ENCODE measurements at regions not wholly inside any gene's neighbourhood (a gene's known extent, or its start where the extent isn't known, plus 50 kb on each side); places are given as distances from the start of the nearest gene placed in this dataset.
"Not testable (repeated sequence)": the region's sequence is repeated elsewhere in the genome, so short reads cannot be mapped to it uniquely, and the experiment has no call there.

DNA sequence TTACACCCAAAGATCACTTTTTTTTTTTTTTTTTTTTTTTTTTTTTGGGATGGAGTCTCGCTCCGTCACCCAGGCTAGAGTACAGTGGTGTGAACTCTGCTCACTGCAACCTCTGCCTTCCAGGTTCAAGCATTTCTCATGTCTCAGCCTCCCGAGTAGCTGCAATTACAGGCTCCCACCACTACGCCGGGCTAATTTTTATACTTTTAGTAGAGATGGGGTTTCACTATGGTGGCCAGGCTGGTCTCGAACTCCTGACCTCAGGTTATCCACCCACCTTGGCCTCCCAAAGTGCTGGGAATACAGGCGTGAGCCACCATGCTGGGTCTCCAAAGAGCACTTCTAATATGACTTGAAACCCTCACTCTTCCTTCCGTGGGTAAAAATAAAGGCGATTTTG is 152.2 kb upstream of the SPACA7 start:
- intact Hi-C loops (cut with micrococcal nuclease); H3K4me3 Mint-ChIP-seq; H3K36me3 Mint-ChIP-seq (ENCODE audit: low read depth); DNase-seq; H3K9me3 Mint-ChIP-seq; H3K4me1 Mint-ChIP-seq; H3K27ac Mint-ChIP-seq; H3K27me3 Mint-ChIP-seq: not testable (repeated sequence)

DNA sequence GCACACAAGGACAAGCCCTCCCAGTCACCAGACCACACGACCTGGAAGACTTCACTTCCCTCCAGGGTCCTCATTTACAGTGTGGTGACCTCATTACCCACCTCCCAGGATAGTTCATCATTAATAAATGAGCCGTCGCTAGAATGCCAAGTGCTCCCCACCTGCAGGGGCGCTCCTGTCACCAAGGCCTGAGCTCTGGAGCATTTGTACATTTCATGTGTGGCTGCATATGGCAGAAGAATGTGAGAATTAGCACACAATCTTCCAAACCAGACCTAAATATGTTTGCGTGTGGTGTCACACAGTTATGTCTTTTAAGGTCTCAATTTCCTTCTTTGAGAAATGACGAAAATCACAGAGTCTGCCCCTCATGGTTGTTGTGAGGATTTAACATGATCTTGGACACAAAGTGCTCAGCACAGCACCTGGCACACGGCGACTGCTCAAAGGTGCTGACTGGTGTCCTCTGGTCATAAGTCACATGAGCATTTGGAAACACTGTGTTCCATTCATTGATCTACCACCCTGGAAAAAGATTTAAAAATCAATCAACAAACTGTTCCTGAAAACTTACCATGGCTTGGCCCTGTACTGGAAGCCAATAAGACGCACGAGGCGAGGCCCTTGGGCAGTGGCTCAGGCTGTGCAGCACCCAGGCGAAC is 150.6 kb upstream of the SPACA7 start:
- H3K36me3 Mint-ChIP-seq (ENCODE audit: low read depth), result no peaks in the 10 kb centered on the region
- no peak overlapping the region for H3K4me3 Mint-ChIP-seq
- no peak overlapping the region for H3K27ac Mint-ChIP-seq
- intact Hi-C loops (cut with micrococcal nuclease), result no loop called here
- H3K4me1 Mint-ChIP-seq, result no peaks in the 10 kb centered on the region
- no peak for DNase-seq
- H3K27me3 Mint-ChIP-seq, result no peaks in the 10 kb centered on the region
- H3K9me3 Mint-ChIP-seq, result no peaks in the 10 kb centered on the region

DNA sequence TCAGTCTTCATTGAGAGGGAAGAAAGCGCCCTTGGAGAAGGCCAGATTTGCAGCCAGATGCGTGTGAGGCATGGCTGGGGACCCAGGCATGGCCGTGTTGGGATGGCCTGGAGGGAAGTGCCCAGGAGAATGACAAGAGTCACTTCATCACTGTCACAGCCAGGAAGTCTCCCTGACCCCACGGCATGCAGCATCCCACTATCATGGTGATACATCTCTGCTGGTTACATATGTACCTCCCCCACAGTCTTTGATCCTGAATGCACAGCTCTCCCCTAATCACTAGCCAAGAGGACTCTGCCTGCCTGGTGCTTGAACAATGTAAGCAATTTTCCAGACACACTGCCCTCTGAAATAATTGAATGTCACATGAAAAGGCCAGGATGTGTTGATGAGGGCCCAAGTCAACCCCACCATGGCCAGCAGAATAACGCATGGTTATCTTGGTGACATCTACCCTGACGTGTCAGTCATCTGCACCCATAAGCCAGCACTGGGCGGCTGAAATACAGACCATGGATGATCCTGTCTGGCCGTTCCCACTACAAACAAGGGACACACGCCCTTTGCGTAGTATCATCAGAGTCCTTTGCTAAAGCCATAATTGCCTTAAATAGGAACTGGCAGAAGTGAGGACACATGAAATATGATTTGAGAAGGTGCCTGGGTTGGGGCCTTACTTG is 149.7 kb upstream of the SPACA7 start:
- H3K4me3 Mint-ChIP-seq, result no peak overlapping the region
- no peaks in the 10 kb centered on the region for H3K27me3 Mint-ChIP-seq
- no peaks in the 10 kb centered on the region for H3K4me1 Mint-ChIP-seq
- no peaks in the 10 kb centered on the region for H3K9me3 Mint-ChIP-seq
- no peak overlapping the region for H3K27ac Mint-ChIP-seq
- DNase-seq, result no peak
- intact Hi-C loops (cut with micrococcal nuclease), result no loop called here
- no peaks in the 10 kb centered on the region for H3K36me3 Mint-ChIP-seq (ENCODE audit: low read depth)

DNA sequence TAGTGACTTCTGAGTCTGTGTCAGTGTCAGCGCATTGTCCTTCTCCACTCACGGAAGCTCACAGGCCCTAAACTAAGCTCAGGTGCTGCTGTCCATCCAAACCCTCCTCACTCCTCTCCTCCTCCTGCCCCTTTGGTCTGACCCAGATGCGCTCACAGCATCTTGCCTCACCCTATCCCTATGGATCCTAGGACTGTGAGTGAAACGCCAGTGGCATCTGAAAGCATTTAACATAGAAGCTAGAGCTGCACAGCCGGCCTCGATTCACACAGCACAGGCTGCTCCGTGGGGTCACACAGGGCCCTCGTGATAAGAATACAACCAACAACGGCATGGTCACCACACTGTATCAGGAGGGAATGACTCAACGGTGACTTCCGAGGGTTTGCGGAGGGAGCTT is 149.1 kb upstream of the SPACA7 start:
- Mint-ChIP-seq H3K4me3 (no peak overlapping the region), H3K9me3 (no peaks in the 10 kb centered on the region), H3K27ac (no peak overlapping the region), H3K36me3 (ENCODE audit: low read depth) (no peaks in the 10 kb centered on the region), H3K27me3 (no peaks in the 10 kb centered on the region), H3K4me1 (no peaks in the 10 kb centered on the region)
- intact Hi-C loops (cut with micrococcal nuclease), result no loop called here
- no peak for DNase-seq

DNA sequence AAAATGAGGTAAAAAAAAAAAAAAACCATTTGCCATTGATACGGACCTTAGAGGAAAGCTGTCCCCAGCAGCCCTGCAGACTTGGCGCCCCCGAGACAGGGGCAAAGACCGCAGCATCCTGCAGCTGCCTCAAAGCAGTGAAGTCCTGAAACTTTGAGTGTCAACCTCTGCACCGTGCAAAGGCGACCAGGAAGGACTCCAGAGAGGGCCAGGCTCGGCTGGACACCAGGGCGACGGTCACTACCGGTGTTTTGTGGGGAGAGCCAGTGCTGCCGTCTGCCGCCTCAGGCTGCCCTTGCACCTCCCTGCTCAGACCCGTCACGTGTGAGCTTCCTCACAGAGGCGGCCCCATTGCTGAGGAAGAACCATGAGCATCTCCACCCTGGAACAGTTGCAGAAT is 146.7 kb upstream of the SPACA7 start:
- H3K4me3 Mint-ChIP-seq, result no peak overlapping the region
- no peaks in the 10 kb centered on the region for H3K4me1 Mint-ChIP-seq
- DNase-seq, result no peak
- no peaks in the 10 kb centered on the region for H3K27me3 Mint-ChIP-seq
- H3K27ac Mint-ChIP-seq, result no peak overlapping the region
- intact Hi-C loops (cut with micrococcal nuclease), result no loop called here
- H3K36me3 Mint-ChIP-seq (ENCODE audit: low read depth), result no peaks in the 10 kb centered on the region
- H3K9me3 Mint-ChIP-seq, result no peaks in the 10 kb centered on the region

DNA sequence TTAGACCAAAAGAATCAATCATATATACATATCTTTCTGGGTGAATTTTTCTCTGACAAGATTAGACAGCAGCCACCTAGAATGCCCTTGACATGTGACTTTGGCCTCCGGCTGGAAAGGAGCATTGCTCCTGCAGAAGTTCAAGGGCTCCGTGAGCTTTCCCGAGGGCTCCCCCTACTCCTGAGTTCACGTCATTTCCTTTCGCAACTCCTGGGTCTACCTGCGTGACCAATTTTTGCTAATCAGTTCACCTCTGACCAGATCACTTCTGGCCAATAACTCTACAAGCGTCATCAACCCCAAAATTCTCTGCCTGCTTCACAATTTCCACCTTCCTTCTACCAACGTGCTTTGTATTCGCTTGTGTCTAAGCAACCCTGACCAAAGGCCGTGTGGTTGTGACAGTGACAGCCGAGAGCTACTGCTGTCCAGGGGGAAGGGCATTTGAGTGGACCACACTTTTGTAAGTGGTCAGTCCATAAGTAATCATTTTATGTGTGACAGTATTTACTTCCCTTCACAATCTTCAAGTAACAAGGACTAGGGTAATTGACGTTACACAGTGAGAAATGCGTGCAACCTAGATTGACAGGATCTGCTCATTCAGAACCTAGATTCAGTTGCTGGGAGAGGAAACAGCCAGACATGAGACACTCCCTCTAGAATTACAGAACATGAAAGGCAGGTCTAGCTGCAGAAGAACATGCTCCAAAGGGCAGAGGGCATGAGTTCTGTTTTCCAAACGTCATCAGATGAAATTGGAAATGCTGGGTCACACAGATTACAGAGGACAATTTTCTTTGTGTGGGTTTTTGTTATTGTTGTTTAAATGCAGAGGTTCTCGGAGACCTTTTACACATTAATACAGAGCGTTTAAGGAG is 145.9 kb upstream of the SPACA7 start:
- H3K36me3 Mint-ChIP-seq (ENCODE audit: low read depth), result no peaks in the 10 kb centered on the region
- H3K4me1 Mint-ChIP-seq, result no peaks in the 10 kb centered on the region
- H3K27ac Mint-ChIP-seq, result no peak overlapping the region
- DNase-seq, result no peak
- no peak overlapping the region for H3K4me3 Mint-ChIP-seq
- no peaks in the 10 kb centered on the region for H3K27me3 Mint-ChIP-seq
- H3K9me3 Mint-ChIP-seq, result no peaks in the 10 kb centered on the region
- intact Hi-C loops (cut with micrococcal nuclease), result no loop called here

DNA sequence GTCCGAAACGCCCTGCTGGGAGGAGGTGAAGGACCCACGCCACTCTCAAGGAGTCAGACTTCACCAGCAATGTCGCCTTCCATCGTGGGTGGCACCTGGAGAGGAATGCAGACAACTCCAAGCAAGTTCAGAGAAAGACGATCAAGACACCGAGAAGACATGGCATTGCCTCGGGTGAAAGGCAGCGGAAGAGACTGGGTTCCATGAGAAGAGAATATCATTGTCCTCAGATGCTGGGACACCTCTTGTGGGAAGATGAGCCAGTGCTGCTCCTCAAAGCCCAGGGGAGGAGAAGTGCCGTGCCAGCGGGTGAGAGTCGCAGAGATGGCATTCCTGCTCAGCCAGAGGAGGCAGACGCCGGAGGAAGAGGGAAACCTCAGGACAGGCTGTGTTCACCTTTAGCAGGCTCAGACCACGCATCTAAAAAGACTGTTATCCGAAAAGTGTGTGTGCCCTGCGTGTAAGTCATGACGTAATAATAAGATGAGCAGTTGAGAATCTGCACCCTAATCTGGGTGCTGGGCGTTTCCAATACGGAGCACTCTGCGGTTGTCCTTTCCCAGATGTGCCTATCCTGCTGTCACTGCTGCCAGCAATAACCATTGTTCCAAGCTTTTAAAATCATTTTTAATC is 144.6 kb upstream of the SPACA7 start:
- no peak overlapping the region for H3K4me3 Mint-ChIP-seq
- no peak for DNase-seq
- no peaks in the 10 kb centered on the region for H3K4me1 Mint-ChIP-seq
- no peaks in the 10 kb centered on the region for H3K9me3 Mint-ChIP-seq
- intact Hi-C loops (cut with micrococcal nuclease), result no loop called here
- no peaks in the 10 kb centered on the region for H3K36me3 Mint-ChIP-seq (ENCODE audit: low read depth)
- no peak overlapping the region for H3K27ac Mint-ChIP-seq
- no peaks in the 10 kb centered on the region for H3K27me3 Mint-ChIP-seq

DNA sequence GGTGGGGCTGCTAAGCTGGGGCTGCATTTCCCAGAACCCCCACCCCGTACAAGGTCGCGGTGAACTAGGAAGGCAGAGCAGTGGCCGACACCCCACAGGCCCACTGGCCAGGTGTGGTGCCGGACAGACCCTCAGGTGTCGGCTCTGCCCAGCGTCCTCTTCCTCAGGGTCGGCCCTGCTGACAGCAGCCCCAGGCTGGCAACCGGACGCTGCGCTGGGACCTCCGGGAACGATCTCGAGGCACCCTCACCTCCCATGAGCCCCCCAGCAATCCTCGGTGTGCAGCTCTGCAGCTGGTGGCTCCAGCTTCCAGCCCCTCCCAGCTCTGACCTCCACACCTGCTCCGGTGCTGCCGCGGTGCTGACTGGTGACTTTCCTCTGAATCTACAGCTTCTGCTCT is 142.9 kb upstream of the SPACA7 start:
- Mint-ChIP-seq H3K9me3 (no peaks in the 10 kb centered on the region), H3K4me3 (no peak overlapping the region), H3K4me1 (no peaks in the 10 kb centered on the region), H3K27me3 (no peaks in the 10 kb centered on the region), H3K27ac (no peak overlapping the region), H3K36me3 (ENCODE audit: low read depth) (no peaks in the 10 kb centered on the region)
- intact Hi-C loops (cut with micrococcal nuclease), result no loop called here
- no peak for DNase-seq

DNA sequence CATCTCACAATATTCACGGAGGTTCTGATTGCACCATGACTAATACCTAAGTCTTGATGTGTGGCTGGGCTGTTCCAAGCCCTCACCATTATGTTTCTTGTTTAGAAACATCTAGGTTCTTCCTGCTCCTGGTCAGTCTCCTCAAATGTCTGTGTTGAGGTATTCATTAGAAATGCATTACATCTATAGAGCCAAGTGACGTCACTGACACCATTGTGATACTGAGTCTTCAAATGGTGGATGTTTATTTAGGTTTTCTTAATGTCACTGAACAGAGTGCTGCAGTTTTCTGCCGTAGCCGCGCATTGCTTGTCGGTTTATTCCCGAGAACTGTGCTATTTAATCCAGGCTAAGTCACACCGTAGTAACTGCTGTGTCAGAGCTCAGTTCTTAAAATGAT is 142.4 kb upstream of the SPACA7 start:
- Mint-ChIP-seq H3K36me3 (ENCODE audit: low read depth) (no peaks in the 10 kb centered on the region), H3K27me3 (no peaks in the 10 kb centered on the region), H3K4me1 (no peaks in the 10 kb centered on the region)

DNA sequence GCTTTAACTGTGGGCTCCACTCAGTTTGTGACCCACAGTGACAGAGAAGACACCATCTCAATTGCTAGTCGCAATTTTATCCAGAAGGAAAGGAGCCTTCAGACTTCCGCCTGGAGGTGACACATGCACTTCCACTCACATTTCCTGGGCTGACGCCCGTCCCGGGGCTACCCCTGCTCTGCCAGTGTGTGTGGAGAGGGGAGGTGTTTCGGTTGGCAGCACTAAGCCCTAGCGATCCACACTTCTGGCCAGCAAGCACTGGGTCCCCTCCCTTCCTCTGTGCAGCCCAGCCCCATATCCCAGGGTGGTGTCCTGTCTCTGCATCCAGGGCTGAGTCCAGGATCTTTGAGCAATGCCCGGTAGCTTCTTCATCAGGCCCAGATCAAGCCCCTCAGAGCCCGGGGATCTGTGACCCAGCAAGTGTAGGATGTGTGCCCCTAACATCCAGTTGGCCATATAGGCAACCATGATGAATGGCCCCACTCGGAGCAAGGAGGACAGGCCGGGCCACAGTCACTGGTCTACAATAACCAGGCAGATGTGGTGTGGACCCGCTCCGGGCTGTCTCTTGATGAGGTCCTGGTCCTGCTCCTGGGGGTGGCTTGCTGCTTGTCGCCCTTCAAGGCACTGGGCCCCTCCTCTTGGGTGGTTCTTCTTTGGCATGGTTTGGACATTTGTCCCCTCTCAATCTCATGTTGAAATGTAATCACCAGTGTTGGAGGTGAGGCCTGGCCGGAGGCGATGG is 141.9 kb upstream of the SPACA7 start:
- Mint-ChIP-seq H3K4me3 (no peak overlapping the region), H3K9me3 (no peaks in the 10 kb centered on the region), H3K36me3 (ENCODE audit: low read depth) (no peaks in the 10 kb centered on the region), H3K27me3 (no peaks in the 10 kb centered on the region), H3K4me1 (no peaks in the 10 kb centered on the region), H3K27ac (no peak overlapping the region)
- intact Hi-C loops (cut with micrococcal nuclease), result no loop called here
- DNase-seq, result no peak

More for the DNA sequence above, 142.4 kb upstream of the SPACA7 start:
- Mint-ChIP-seq H3K4me3 (no peak overlapping the region), H3K27ac (no peak overlapping the region), H3K9me3 (no peaks in the 10 kb centered on the region)
- no peak for DNase-seq
- intact Hi-C loops (cut with micrococcal nuclease), result no loop called here

DNA sequence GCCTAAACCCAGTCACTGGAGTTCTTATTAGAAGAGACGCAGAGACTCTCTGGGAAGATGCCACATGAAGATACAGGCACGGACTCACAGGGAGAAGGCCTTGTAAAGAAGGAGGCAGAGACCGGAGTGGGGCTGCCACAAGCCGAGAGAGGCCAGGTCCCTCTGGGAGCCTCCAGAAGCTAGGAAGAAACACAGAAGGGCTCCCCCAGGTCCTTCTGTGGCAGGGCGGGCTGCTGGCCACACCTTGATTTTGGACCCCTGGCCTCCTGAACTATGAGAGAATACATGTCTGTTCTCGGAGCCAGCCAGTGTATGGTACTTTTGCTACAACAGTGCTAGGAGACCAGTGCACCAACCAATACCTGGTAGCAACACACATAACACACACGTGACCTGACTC is 140.1 kb upstream of the SPACA7 start:
- intact Hi-C loops (cut with micrococcal nuclease), result no loop called here
- DNase-seq, result no peak
- Mint-ChIP-seq H3K27me3 (no peaks in the 10 kb centered on the region), H3K4me3 (no peak overlapping the region), H3K27ac (no peak overlapping the region), H3K36me3 (ENCODE audit: low read depth) (no peaks in the 10 kb centered on the region), H3K9me3 (no peaks in the 10 kb centered on the region), H3K4me1 (no peaks in the 10 kb centered on the region)

DNA sequence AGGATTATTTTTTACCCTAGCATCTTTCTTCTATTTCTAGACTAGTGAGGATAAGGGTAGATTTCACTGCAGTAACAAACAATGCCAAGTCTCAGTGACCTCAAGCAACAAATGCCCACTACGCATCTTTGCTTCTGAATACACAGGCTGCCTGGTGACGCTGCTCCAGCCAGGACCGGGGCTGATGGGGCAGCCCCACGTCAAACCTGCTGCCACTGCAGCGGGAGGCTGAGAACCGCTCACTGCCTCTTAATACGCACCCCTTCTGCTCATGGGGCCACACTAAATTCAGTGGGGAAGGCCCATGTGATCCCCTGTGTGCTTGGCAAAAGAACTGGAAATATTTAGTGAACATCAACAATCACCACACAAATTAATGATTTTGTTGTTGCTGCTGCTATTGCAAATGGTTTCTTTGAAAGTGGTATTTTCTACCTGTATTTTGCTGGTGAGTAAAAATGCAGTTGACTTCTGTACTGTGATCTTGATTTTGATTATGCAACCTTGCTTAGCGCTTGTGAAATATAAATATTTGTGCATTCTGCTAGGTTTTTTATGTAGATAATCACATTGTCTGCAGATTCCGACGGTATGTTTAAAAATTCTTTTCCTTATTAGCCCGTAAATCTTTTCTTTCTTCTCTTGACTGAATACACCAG is 139.5 kb upstream of the SPACA7 start:
- no peak for DNase-seq
- no peak overlapping the region for H3K4me3 Mint-ChIP-seq
- H3K27ac Mint-ChIP-seq, result no peak overlapping the region
- intact Hi-C loops (cut with micrococcal nuclease), result no loop called here
- no peaks in the 10 kb centered on the region for H3K9me3 Mint-ChIP-seq
- H3K36me3 Mint-ChIP-seq (ENCODE audit: low read depth), result no peaks in the 10 kb centered on the region
- H3K27me3 Mint-ChIP-seq, result no peaks in the 10 kb centered on the region
- H3K4me1 Mint-ChIP-seq, result no peaks in the 10 kb centered on the region

DNA sequence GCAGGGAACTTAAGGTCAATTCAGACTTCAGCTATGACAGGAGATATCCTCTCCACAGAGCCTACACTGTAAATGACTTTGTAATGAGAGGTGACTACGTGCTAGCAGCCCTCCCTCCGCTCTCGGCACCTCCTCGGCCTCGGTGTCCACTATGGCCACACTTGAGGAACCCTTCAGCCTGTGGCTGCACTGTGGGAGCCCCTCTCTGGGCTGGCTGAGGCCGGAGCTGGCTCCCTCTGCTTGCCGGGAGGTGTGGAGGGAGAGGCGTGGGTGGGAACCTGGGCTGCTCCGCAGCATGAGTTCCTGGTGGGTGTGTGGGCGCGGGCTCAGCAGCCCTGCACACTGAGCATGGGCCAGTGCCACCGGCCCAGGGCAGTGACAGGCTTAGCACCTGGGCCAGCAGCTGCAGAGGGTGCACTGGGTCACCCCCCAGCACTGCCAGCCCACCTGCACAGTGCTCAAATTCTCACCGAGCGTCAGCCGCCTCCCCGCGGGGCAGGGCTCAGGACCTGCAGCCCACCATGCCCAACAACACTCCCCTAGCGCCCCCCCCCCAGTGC is 137.6 kb upstream of the SPACA7 start:
- Mint-ChIP-seq H3K36me3 (ENCODE audit: low read depth) (no peaks in the 10 kb centered on the region), H3K27me3 (no peaks in the 10 kb centered on the region), H3K27ac (no peak overlapping the region), H3K4me3 (no peak overlapping the region), H3K9me3 (no peaks in the 10 kb centered on the region), H3K4me1 (no peaks in the 10 kb centered on the region)
- intact Hi-C loops (cut with micrococcal nuclease), result no loop called here
- DNase-seq, result no peak
